SK-N-MC (cell line): ENCODE measurements at regions not wholly inside any gene's neighbourhood (a gene's known extent, or its start where the extent isn't known, plus 50 kb on each side); places are given as distances from the start of the nearest gene placed in this dataset.

Experiments used
- EZH2 ChIP-seq: fragments of 200-600 bp; sonication (generic); IDR thresholded peaks from one replicate; pipeline ENCODE4 v1.6.1; 2017; ENCODE audit warnings: antibody characterized with exemption
- FOXP2 ChIP-seq: optimal IDR thresholded peaks from 2 replicates; pipeline ENCODE3; 2011; ENCODE audit warnings: mild to moderate bottlenecking, moderate library complexity; ENCODE audit not compliant: insufficient read depth; ENCODE audit errors: extremely low read length, control extremely low read depth
- POLR2AphosphoS5 ChIP-seq: IDR thresholded peaks from 2 replicates; pipeline ENCODE4 v1.6.1; 2012; ENCODE audit warnings: mild to moderate bottlenecking, low read depth, low read length, borderline replicate concordance

- no peak for TF ChIP-seq EZH2
- TF ChIP-seq POLR2AphosphoS5, result no peak
- no peak for TF ChIP-seq FOXP2
Observed at GRCh38 chr16:14353340-14353739, 276.7 kb downstream of the PARN start.
